ENCODE measurements at regions not wholly inside any gene's neighbourhood (a gene's known extent, or its start where the extent isn't known, plus 50 kb on each side); places are given as distances from the start of the nearest gene placed in this dataset.

- Histone ChIP-seq H3K36me3 (ENCODE audit: control insufficient read depth, insufficient read depth, low read length) (no peaks in the 10 kb centered on the region), H3K27me3 (ENCODE audit: control insufficient read depth, insufficient read depth, low read length) (no peaks in the 10 kb centered on the region), H3K4me1 (ENCODE audit: control insufficient read depth, insufficient read depth, low read length) (peaks cover 3% of the 10 kb centered on the region), H3K9ac (ENCODE audit: low read depth, low read length) (no peak overlapping the region), H3K9me3 (ENCODE audit: control insufficient read depth, insufficient read depth, low read length) (no peaks in the 10 kb centered on the region), H3K4me3 (ENCODE audit: low read depth, low read length) (no peak overlapping the region)
These were observed 738.4 kb downstream of the DHX35 start for GRCh38 chr20:39700528-39700927.

GRCh38 chr20:39699166-39699725 lies 737.1 kb downstream of the DHX35 start:
- no peaks in the 10 kb centered on the region for H3K9me3 ChIP-seq (ENCODE audit: control insufficient read depth, insufficient read depth, low read length)
- H3K4me3 ChIP-seq (ENCODE audit: low read depth, low read length), result no peak overlapping the region
- H3K36me3 ChIP-seq (ENCODE audit: control insufficient read depth, insufficient read depth, low read length), result no peaks in the 10 kb centered on the region
- no peak overlapping the region for H3K9ac ChIP-seq (ENCODE audit: low read depth, low read length)
- H3K27me3 ChIP-seq (ENCODE audit: control insufficient read depth, insufficient read depth, low read length), result no peaks in the 10 kb centered on the region
- H3K4me1 ChIP-seq (ENCODE audit: control insufficient read depth, insufficient read depth, low read length), result peaks cover 3% of the 10 kb centered on the region

- H3K9me3 ChIP-seq (ENCODE audit: control insufficient read depth, insufficient read depth, low read length), result no peaks in the 10 kb centered on the region
These were observed 736.6 kb downstream of the DHX35 start for GRCh38 chr20:39698752-39699151.

GRCh38 chr20:39691151-39691862 lies 729.2 kb downstream of the DHX35 start:
- Histone ChIP-seq H3K27me3 (ENCODE audit: control insufficient read depth, insufficient read depth, low read length) (no peaks in the 10 kb centered on the region), H3K9ac (ENCODE audit: low read depth, low read length) (no peak overlapping the region), H3K4me1 (ENCODE audit: control insufficient read depth, insufficient read depth, low read length) (no peaks in the 10 kb centered on the region), H3K4me3 (ENCODE audit: low read depth, low read length) (no peak overlapping the region), H3K36me3 (ENCODE audit: control insufficient read depth, insufficient read depth, low read length) (no peaks in the 10 kb centered on the region), H3K9me3 (ENCODE audit: control insufficient read depth, insufficient read depth, low read length) (no peaks in the 10 kb centered on the region)

More at GRCh38 chr20:39698752-39699151, 736.6 kb downstream of the DHX35 start:
- peaks cover 3% of the 10 kb centered on the region for H3K4me1 ChIP-seq (ENCODE audit: control insufficient read depth, insufficient read depth, low read length)
- no peaks in the 10 kb centered on the region for H3K27me3 ChIP-seq (ENCODE audit: control insufficient read depth, insufficient read depth, low read length)
- H3K4me3 ChIP-seq (ENCODE audit: low read depth, low read length), result no peak overlapping the region
- H3K9ac ChIP-seq (ENCODE audit: low read depth, low read length), result no peak overlapping the region
- H3K36me3 ChIP-seq (ENCODE audit: control insufficient read depth, insufficient read depth, low read length), result no peaks in the 10 kb centered on the region

- no peak overlapping the region for H3K4me3 ChIP-seq (ENCODE audit: low read depth, low read length)
- H3K36me3 ChIP-seq (ENCODE audit: control insufficient read depth, insufficient read depth, low read length), result no peaks in the 10 kb centered on the region
- no peaks in the 10 kb centered on the region for H3K27me3 ChIP-seq (ENCODE audit: control insufficient read depth, insufficient read depth, low read length)
- H3K9ac ChIP-seq (ENCODE audit: low read depth, low read length), result no peak overlapping the region
- no peaks in the 10 kb centered on the region for H3K9me3 ChIP-seq (ENCODE audit: control insufficient read depth, insufficient read depth, low read length)
- peaks cover 6% of the 10 kb centered on the region for H3K4me1 ChIP-seq (ENCODE audit: control insufficient read depth, insufficient read depth, low read length)
These were observed 714.8 kb downstream of the DHX35 start for GRCh38 chr20:39676857-39677391.

- Histone ChIP-seq H3K36me3 (ENCODE audit: control insufficient read depth, insufficient read depth, low read length) (no peaks in the 10 kb centered on the region), H3K9ac (ENCODE audit: low read depth, low read length) (no peak overlapping the region), H3K4me1 (ENCODE audit: control insufficient read depth, insufficient read depth, low read length) (peaks cover 6% of the 10 kb centered on the region), H3K4me3 (ENCODE audit: low read depth, low read length) (no peak overlapping the region), H3K9me3 (ENCODE audit: control insufficient read depth, insufficient read depth, low read length) (no peaks in the 10 kb centered on the region), H3K27me3 (ENCODE audit: control insufficient read depth, insufficient read depth, low read length) (no peaks in the 10 kb centered on the region)
These were observed 714.1 kb downstream of the DHX35 start for GRCh38 chr20:39676241-39676640.

- H3K4me1 ChIP-seq (ENCODE audit: control insufficient read depth, insufficient read depth, low read length), result peaks cover 6% of the 10 kb centered on the region
- H3K9ac ChIP-seq (ENCODE audit: low read depth, low read length), result no peak overlapping the region
- no peak overlapping the region for H3K4me3 ChIP-seq (ENCODE audit: low read depth, low read length)
- no peaks in the 10 kb centered on the region for H3K36me3 ChIP-seq (ENCODE audit: control insufficient read depth, insufficient read depth, low read length)
- no peaks in the 10 kb centered on the region for H3K9me3 ChIP-seq (ENCODE audit: control insufficient read depth, insufficient read depth, low read length)
- no peaks in the 10 kb centered on the region for H3K27me3 ChIP-seq (ENCODE audit: control insufficient read depth, insufficient read depth, low read length)
These were observed 712.7 kb downstream of the DHX35 start for GRCh38 chr20:39674842-39675241.

- Histone ChIP-seq H3K27me3 (ENCODE audit: control insufficient read depth, insufficient read depth, low read length) (no peaks in the 10 kb centered on the region), H3K9ac (ENCODE audit: low read depth, low read length) (no peak overlapping the region), H3K4me1 (ENCODE audit: control insufficient read depth, insufficient read depth, low read length) (peaks cover 9% of the 10 kb centered on the region), H3K36me3 (ENCODE audit: control insufficient read depth, insufficient read depth, low read length) (no peaks in the 10 kb centered on the region), H3K9me3 (ENCODE audit: control insufficient read depth, insufficient read depth, low read length) (no peaks in the 10 kb centered on the region), H3K4me3 (ENCODE audit: low read depth, low read length) (no peak overlapping the region)
These were observed 708.8 kb downstream of the DHX35 start for GRCh38 chr20:39670988-39671387.

- no peak overlapping the region for H3K9ac ChIP-seq (ENCODE audit: low read depth, low read length)
- no peaks in the 10 kb centered on the region for H3K9me3 ChIP-seq (ENCODE audit: control insufficient read depth, insufficient read depth, low read length)
- peaks cover 4% of the 10 kb centered on the region for H3K4me1 ChIP-seq (ENCODE audit: control insufficient read depth, insufficient read depth, low read length)
- no peak overlapping the region for H3K4me3 ChIP-seq (ENCODE audit: low read depth, low read length)
- H3K36me3 ChIP-seq (ENCODE audit: control insufficient read depth, insufficient read depth, low read length), result no peaks in the 10 kb centered on the region
- H3K27me3 ChIP-seq (ENCODE audit: control insufficient read depth, insufficient read depth, low read length), result no peaks in the 10 kb centered on the region
These were observed 707.5 kb downstream of the DHX35 start for GRCh38 chr20:39669659-39670058.

- no peaks in the 10 kb centered on the region for H3K9me3 ChIP-seq (ENCODE audit: control insufficient read depth, insufficient read depth, low read length)
- H3K4me3 ChIP-seq (ENCODE audit: low read depth, low read length), result no peak overlapping the region
- H3K36me3 ChIP-seq (ENCODE audit: control insufficient read depth, insufficient read depth, low read length), result no peaks in the 10 kb centered on the region
- no peak overlapping the region for H3K9ac ChIP-seq (ENCODE audit: low read depth, low read length)
- peaks cover 4% of the 10 kb centered on the region for H3K4me1 ChIP-seq (ENCODE audit: control insufficient read depth, insufficient read depth, low read length)
- H3K27me3 ChIP-seq (ENCODE audit: control insufficient read depth, insufficient read depth, low read length), result no peaks in the 10 kb centered on the region
These were observed 705.9 kb downstream of the DHX35 start for GRCh38 chr20:39668038-39668437.

GRCh38 chr20:39661833-39662232 lies 699.7 kb downstream of the DHX35 start:
- Histone ChIP-seq H3K9ac (ENCODE audit: low read depth, low read length) (no peak overlapping the region), H3K36me3 (ENCODE audit: control insufficient read depth, insufficient read depth, low read length) (no peaks in the 10 kb centered on the region), H3K9me3 (ENCODE audit: control insufficient read depth, insufficient read depth, low read length) (no peaks in the 10 kb centered on the region), H3K27me3 (ENCODE audit: control insufficient read depth, insufficient read depth, low read length) (no peaks in the 10 kb centered on the region), H3K4me1 (ENCODE audit: control insufficient read depth, insufficient read depth, low read length) (no peaks in the 10 kb centered on the region), H3K4me3 (ENCODE audit: low read depth, low read length) (no peak overlapping the region)

GRCh38 chr20:39660965-39661364 lies 698.8 kb downstream of the DHX35 start:
- Histone ChIP-seq H3K4me3 (ENCODE audit: low read depth, low read length) (no peak overlapping the region), H3K36me3 (ENCODE audit: control insufficient read depth, insufficient read depth, low read length) (no peaks in the 10 kb centered on the region), H3K9me3 (ENCODE audit: control insufficient read depth, insufficient read depth, low read length) (no peaks in the 10 kb centered on the region), H3K4me1 (ENCODE audit: control insufficient read depth, insufficient read depth, low read length) (no peaks in the 10 kb centered on the region), H3K9ac (ENCODE audit: low read depth, low read length) (no peak overlapping the region), H3K27me3 (ENCODE audit: control insufficient read depth, insufficient read depth, low read length) (no peaks in the 10 kb centered on the region)
